ENCODE measurements at regions not wholly inside any gene's neighbourhood (a gene's known extent, or its start where the extent isn't known, plus 50 kb on each side); places are given as distances from the start of the nearest gene placed in this dataset.

GRCh38 chr5:109959652-109960051 is 269.9 kb downstream of the MAN2A1 start:
- POLR2A ChIA-PET = no interaction called here
- Histone ChIP-seq H3K4me3 (ENCODE audit: low read depth in 2 of 2, low read length in 2 of 2) (no peak overlapping the region), H3K9me3 (ENCODE audit: control insufficient read depth, insufficient read depth, low read depth, low read length) (no peaks in the 10 kb centered on the region), H3K36me3 (ENCODE audit: control insufficient read depth, insufficient read depth, low read length) (no peaks in the 10 kb centered on the region), H3K27ac (ENCODE audit: low read length) (no peak overlapping the region), H3K27me3 (ENCODE audit: control insufficient read depth, insufficient read depth, low read length) (peaks cover 2% of the 10 kb centered on the region; the same call in 1 of the 2 replicates), H3K4me1 (ENCODE audit: control insufficient read depth, insufficient read depth, low read length) (no peaks in the 10 kb centered on the region)
- in situ Hi-C loops (cut with HindIII; ENCODE audit: low pct_unique_long_range_greater_than_20kb, low sequenced_read_pairs) = no loop called here
- TF ChIP-seq REST (IDR thresholded peaks at IDR 0.05; ENCODE audit: insufficient read depth in 1 of 2, low read depth in 2 of 2, low read length in 1 of 2) (no peak), SIN3A (IDR thresholded peaks at IDR 0.05; ENCODE audit: borderline replicate concordance, insufficient read depth, low read depth, low read length) (no peak)
- TF ChIP-seq, protein P1, sequence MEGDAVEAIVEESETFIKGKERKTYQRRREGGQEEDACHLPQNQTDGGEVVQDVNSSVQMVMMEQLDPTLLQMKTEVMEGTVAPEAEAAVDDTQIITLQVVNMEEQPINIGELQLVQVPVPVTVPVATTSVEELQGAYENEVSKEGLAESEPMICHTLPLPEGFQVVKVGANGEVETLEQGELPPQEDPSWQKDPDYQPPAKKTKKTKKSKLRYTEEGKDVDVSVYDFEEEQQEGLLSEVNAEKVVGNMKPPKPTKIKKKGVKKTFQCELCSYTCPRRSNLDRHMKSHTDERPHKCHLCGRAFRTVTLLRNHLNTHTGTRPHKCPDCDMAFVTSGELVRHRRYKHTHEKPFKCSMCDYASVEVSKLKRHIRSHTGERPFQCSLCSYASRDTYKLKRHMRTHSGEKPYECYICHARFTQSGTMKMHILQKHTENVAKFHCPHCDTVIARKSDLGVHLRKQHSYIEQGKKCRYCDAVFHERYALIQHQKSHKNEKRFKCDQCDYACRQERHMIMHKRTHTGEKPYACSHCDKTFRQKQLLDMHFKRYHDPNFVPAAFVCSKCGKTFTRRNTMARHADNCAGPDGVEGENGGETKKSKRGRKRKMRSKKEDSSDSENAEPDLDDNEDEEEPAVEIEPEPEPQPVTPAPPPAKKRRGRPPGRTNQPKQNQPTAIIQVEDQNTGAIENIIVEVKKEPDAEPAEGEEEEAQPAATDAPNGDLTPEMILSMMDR (IDR thresholded peaks at IDR 0.05) = 0 out of 2 replicates have a peak, but pooled peaks have one; percentile 3
- DNase-seq (ENCODE audit: low read depth, low spot score) (no peak), ATAC-seq (no peak)
- BruUV-seq (replicated peaks) = no TSS peak
- CTCF ChIA-PET = no interaction called here
- intact Hi-C loops (cut with micrococcal nuclease; ENCODE audit: unreplicated experiment) = no loop called here

DNA sequence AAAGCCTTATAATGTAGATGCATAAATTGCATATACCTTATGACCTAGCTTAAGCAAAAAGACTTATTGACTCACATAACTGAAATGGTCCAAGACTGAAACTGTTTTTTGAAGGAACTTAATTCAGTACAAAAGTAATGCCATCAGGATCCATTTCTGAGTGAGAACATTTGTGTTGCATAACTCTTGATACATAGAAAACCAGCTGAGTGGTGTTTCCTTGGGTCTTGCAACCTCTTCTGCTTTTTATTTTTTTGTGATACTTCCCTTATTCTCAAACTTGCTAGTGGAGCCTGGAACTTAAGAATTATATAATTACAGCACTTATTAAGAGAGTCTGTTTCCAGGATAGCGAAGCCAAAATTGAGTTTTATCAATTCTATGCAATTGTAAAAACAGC is 272.0 kb downstream of the MAN2A1 start:
- Histone ChIP-seq H3K4me3 (ENCODE audit: low read depth in 2 of 2, low read length in 2 of 2) (no peak overlapping the region), H3K36me3 (ENCODE audit: control insufficient read depth, insufficient read depth, low read length) (no peaks in the 10 kb centered on the region), H3K4me1 (ENCODE audit: control insufficient read depth, insufficient read depth, low read length) (no peaks in the 10 kb centered on the region), H3K9me3 (ENCODE audit: control insufficient read depth, insufficient read depth, low read depth, low read length) (no peaks in the 10 kb centered on the region), H3K27me3 (ENCODE audit: control insufficient read depth, insufficient read depth, low read length) (no peaks in the 10 kb centered on the region), H3K27ac (ENCODE audit: low read length) (no peak overlapping the region)
- CTCF ChIA-PET = no interaction called here
- no TSS peak for BruUV-seq (replicated peaks)
- in situ Hi-C loops (cut with HindIII; ENCODE audit: low pct_unique_long_range_greater_than_20kb, low sequenced_read_pairs) (no loop called here), intact Hi-C loops (cut with micrococcal nuclease; ENCODE audit: unreplicated experiment) (no loop called here)
- POLR2A ChIA-PET = no interaction called here
- no peak for TF ChIP-seq TCF7L2 (IDR thresholded peaks at IDR 0.05; ENCODE audit: low read depth, low read length)
- TF ChIP-seq, protein P1 (IDR thresholded peaks at IDR 0.05) = no peak
- TF ChIP-seq POLR2AphosphoS5 (IDR thresholded peaks at IDR 0.05; ENCODE audit: low read depth, low read length) = no peak
- no peak for TF ChIP-seq REST (IDR thresholded peaks at IDR 0.05; ENCODE audit: insufficient read depth in 1 of 2, low read depth in 2 of 2, low read length in 1 of 2)
- no peak for TF ChIP-seq SIN3A (IDR thresholded peaks at IDR 0.05; ENCODE audit: borderline replicate concordance, insufficient read depth, low read depth, low read length)
- DNase-seq (ENCODE audit: low read depth, low spot score) = no peak
- ATAC-seq = no peak

All from Panc1 (cell line).